GM20000 (cell line): ENCODE measurements at regions not wholly inside any gene's neighbourhood (a gene's known extent, or its start where the extent isn't known, plus 50 kb on each side); places are given as distances from the start of the nearest gene placed in this dataset.

Experiments used
- DNase-seq: peaks from one replicate; pipeline ENCODE4 v3.0.0; 2012; ENCODE audit warnings: low spot score
- TF ChIP-seq, protein P1 (sequence below): IDR thresholded peaks from 2 replicates; pipeline ENCODE4 v1.5.1; 2012; ENCODE audit warnings: mild to moderate bottlenecking, control low read depth; ENCODE audit errors: extremely low read depth, missing control alignments

GRCh38 chr5:126188804-126189203 lies 234.4 kb upstream of the GRAMD2B start:
- TF ChIP-seq, protein P1, sequence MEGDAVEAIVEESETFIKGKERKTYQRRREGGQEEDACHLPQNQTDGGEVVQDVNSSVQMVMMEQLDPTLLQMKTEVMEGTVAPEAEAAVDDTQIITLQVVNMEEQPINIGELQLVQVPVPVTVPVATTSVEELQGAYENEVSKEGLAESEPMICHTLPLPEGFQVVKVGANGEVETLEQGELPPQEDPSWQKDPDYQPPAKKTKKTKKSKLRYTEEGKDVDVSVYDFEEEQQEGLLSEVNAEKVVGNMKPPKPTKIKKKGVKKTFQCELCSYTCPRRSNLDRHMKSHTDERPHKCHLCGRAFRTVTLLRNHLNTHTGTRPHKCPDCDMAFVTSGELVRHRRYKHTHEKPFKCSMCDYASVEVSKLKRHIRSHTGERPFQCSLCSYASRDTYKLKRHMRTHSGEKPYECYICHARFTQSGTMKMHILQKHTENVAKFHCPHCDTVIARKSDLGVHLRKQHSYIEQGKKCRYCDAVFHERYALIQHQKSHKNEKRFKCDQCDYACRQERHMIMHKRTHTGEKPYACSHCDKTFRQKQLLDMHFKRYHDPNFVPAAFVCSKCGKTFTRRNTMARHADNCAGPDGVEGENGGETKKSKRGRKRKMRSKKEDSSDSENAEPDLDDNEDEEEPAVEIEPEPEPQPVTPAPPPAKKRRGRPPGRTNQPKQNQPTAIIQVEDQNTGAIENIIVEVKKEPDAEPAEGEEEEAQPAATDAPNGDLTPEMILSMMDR = no peak

GRCh38 chr5:126189231-126189630 lies 234.0 kb upstream of the GRAMD2B start:
- DNase-seq = no peak
- TF ChIP-seq, protein P1 = no peak

More at GRCh38 chr5:126188804-126189203, 234.4 kb upstream of the GRAMD2B start:
- no peak for DNase-seq

GRCh38 chr5:126189862-126190261 lies 233.3 kb upstream of the GRAMD2B start:
- no peak for DNase-seq
- TF ChIP-seq, protein P1 = no peak

DNA sequence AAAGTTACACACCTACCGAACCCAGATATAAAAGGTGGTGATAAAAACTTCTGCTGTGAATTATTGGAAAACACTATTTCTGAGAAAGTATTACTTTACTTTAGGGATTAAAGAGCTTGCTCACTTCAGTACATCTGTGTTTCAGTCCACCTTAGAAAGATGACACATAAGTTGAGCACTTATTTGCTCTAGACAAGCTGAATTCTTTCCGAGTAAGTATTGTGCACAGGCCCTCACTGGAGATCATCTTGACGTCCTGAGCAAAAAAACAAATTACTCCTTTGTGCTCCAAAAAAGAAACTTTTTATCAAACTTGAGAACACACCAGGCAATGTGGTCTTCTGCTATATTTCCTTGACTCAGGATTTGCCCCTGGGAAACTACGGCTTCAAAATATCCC lies 231.0 kb upstream of the GRAMD2B start:
- no peak for DNase-seq
- TF ChIP-seq, protein P1 = no peak

DNA sequence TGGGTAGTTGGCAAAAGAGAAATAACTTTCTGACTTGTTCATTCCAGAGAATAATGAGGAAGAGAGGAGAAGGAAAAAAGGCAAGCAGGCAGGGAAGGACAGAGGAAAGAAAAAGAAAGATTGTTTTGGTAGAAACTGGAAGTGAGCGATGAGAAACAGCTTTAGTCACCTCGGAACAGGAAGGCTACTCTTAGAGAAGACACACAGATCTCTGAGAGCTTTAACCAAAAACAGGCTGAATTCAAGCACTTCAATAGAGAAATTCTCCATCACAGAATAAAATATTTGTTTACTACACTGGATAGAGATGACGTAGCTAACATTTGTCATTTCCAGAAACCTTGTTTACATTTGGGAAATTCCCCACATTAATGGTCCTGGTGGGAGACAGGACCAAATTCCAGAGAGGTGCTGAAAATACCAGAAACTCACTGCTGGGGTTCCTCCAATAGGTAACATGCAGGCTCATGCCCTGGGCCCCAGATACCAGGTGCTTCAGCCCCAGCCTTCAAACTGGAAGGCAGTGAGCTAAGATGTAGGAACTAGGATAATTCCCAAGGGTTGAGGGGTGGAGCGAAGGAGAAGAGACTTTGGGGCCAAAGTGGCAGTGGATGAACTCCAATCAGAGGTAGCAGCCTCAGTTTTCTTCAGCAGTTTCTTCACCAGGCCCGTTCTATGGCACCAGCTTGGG lies 227.7 kb upstream of the GRAMD2B start:
- no peak for DNase-seq
- TF ChIP-seq, protein P1 = no peak

GRCh38 chr5:126198531-126198930 lies 224.7 kb upstream of the GRAMD2B start:
- TF ChIP-seq, protein P1 = no peak
- DNase-seq = no peak

GRCh38 chr5:126199467-126199866 lies 223.7 kb upstream of the GRAMD2B start:
- TF ChIP-seq, protein P1 = no peak
- DNase-seq = no peak
